Stimulated activated CD8-positive, alpha-beta memory T cell treated with anti-CD3 and anti-CD28 coated beads, Interleukin-12 subunit alpha, Interleukin-12 subunit beta, amount 100 ng/mL, for 1 hour (primary cell): ENCODE measurements at regions not wholly inside any gene's neighbourhood (a gene's known extent, or its start where the extent isn't known, plus 50 kb on each side); places are given as distances from the start of the nearest gene placed in this dataset.

Experiments
- DNase-seq: peaks from one replicate; pipeline ENCODE4 v3.0.0-alpha.2; 2020; ENCODE audit warnings: low read depth

GRCh38 chr11:129590753-129591475 is 215.3 kb downstream of the BARX2 start:
- no peak for DNase-seq

- DNase-seq = no peak
Measured at GRCh38 chr11:129591527-129591926, 215.9 kb downstream of the BARX2 start.

- DNase-seq = no peak
Measured at GRCh38 chr11:129592191-129592590, 216.5 kb downstream of the BARX2 start.

GRCh38 chr11:129593098-129593497 is 217.4 kb downstream of the BARX2 start:
- DNase-seq = no peak

GRCh38 chr11:129595038-129595962 is 219.7 kb downstream of the BARX2 start:
- no peak for DNase-seq

GRCh38 chr11:129596351-129596750 is 219.3 kb upstream of the TMEM45B start:
- DNase-seq = no peak

- DNase-seq = no peak
Measured at GRCh38 chr11:129598378-129598777, 217.3 kb upstream of the TMEM45B start.

GRCh38 chr11:129605815-129606214 is 209.8 kb upstream of the TMEM45B start:
- DNase-seq = no peak

- DNase-seq = no peak
Measured at GRCh38 chr11:129608711-129609110, 206.9 kb upstream of the TMEM45B start.

GRCh38 chr11:129610125-129610524 is 205.5 kb upstream of the TMEM45B start:
- no peak for DNase-seq

GRCh38 chr11:129610545-129610944 is 205.1 kb upstream of the TMEM45B start:
- DNase-seq = no peak

- no peak for DNase-seq
Measured at GRCh38 chr11:129611661-129612446, 203.8 kb upstream of the TMEM45B start.

GRCh38 chr11:129612447-129612961 is 203.1 kb upstream of the TMEM45B start:
- no peak for DNase-seq

- DNase-seq = no peak
Measured at GRCh38 chr11:129613071-129613470, 202.6 kb upstream of the TMEM45B start.

- no peak for DNase-seq
Measured at GRCh38 chr11:129614256-129614944, 201.2 kb upstream of the TMEM45B start.

GRCh38 chr11:129618046-129618569 is 197.5 kb upstream of the TMEM45B start:
- DNase-seq = no peak

- no peak for DNase-seq
Measured at GRCh38 chr11:129620237-129621104, 195.2 kb upstream of the TMEM45B start.

- DNase-seq = no peak
Measured at GRCh38 chr11:129625930-129626329, 189.7 kb upstream of the TMEM45B start.

GRCh38 chr11:129631201-129631600 is 184.4 kb upstream of the TMEM45B start:
- DNase-seq = no peak

GRCh38 chr11:129636926-129637325 is 178.7 kb upstream of the TMEM45B start:
- DNase-seq = no peak
